Panc1 (cell line): ENCODE measurements at regions not wholly inside any gene's neighbourhood (a gene's known extent, or its start where the extent isn't known, plus 50 kb on each side); places are given as distances from the start of the nearest gene placed in this dataset.

Experiments used
- ATAC-seq: fragments of 200-7000 bp; cut with Tn5 transposase; 2 replicates; pipeline ENCODE4 v1.9.1; 2020; ENCODE audit warnings: mild to moderate bottlenecking, moderate library complexity
- BruUV-seq: library from RNA; stranded (reverse); fragments of 400-500 nt; replicated peaks from 2 replicates; lab custom pipeline; 2021; lab: Mats Ljungman, UMichigan
- CTCF ChIA-PET: fragments of 300-600 bp; sonication (Branson Sonifier 250); formaldehyde crosslinking; loops from one replicate; lab custom pipeline; 2022; ENCODE audit warnings: antibody characterized with exemption; lab: Charles Lee
- POLR2A ChIA-PET: fragments of 300-600 bp; sonication (Branson Sonifier 250); formaldehyde crosslinking; loops from one replicate; lab custom pipeline; 2022; ENCODE audit warnings: antibody characterized with exemption; lab: Charles Lee
- DNase-seq: peaks from one replicate; pipeline ENCODE4 v3.0.0-alpha.2; 2010; ENCODE audit warnings: low read depth, low spot score
- H3K27ac ChIP-seq: 2 replicates; pipeline ENCODE4 v1.5.1; 2011; ENCODE audit warnings: mild to moderate bottlenecking, low read length, inconsistent platforms
- H3K27me3 ChIP-seq: fragments of 200-500 bp; sonication (Bioruptor generic); 2 replicates; pipeline ENCODE4 v1.6.0; 2014; ENCODE audit warnings: low read length, inconsistent platforms; ENCODE audit not compliant: control insufficient read depth, insufficient read depth
- H3K36me3 ChIP-seq: fragments of 200-500 bp; sonication (Bioruptor generic); 2 replicates; pipeline ENCODE4 v1.5.1; 2014; ENCODE audit warnings: inconsistent platforms, mild to moderate bottlenecking, low read length, moderate library complexity; ENCODE audit not compliant: control insufficient read depth, insufficient read depth
- H3K4me1 ChIP-seq: 2 replicates; pipeline ENCODE4 v1.5.1; 2011; ENCODE audit warnings: inconsistent platforms, mild to moderate bottlenecking, low read length, moderate library complexity; ENCODE audit not compliant: control insufficient read depth, insufficient read depth
- H3K4me3 ChIP-seq, 2 experiments: 2 replicates each; pipeline ENCODE4 v1.5.1; 2011 to 2012; ENCODE audit warnings: low read depth in 2 of 2, low read length in 2 of 2, mild to moderate bottlenecking in 2 of 2, inconsistent platforms in 1 of 2, moderate library complexity in 1 of 2
- H3K9me3 ChIP-seq: fragments of 200-500 bp; sonication (Bioruptor generic); 2 replicates; pipeline ENCODE4 v1.5.1; 2014; ENCODE audit warnings: low read depth, mild to moderate bottlenecking, inconsistent platforms, low read length, moderate library complexity; ENCODE audit not compliant: control insufficient read depth, insufficient read depth
- CTCF ChIP-seq: fragments of 450-650 bp; IDR thresholded peaks from 2 replicates; pipeline ENCODE4 v1.5.1; 2017; ENCODE audit warnings: mild to moderate bottlenecking
- POLR2AphosphoS5 ChIP-seq: IDR thresholded peaks from 2 replicates; pipeline ENCODE4 v1.6.1; 2012; ENCODE audit warnings: mild to moderate bottlenecking, low read depth, low read length, moderate library complexity
- REST ChIP-seq, 2 experiments: IDR thresholded peaks; 2 replicates each; pipeline ENCODE4 v1.6.1; 2011 to 2012; ENCODE audit warnings: low read depth in 2 of 2, control low read depth in 1 of 2, low read length in 1 of 2, mild to moderate bottlenecking in 1 of 2, moderate library complexity in 1 of 2; ENCODE audit not compliant: insufficient read depth in 1 of 2
- SIN3A ChIP-seq: IDR thresholded peaks from 2 replicates; pipeline ENCODE4 v1.6.1; 2012; ENCODE audit warnings: low read depth, mild to moderate bottlenecking, low read length, moderate library complexity, borderline replicate concordance; ENCODE audit not compliant: insufficient read depth
- TCF7L2 ChIP-seq: IDR thresholded peaks from 2 replicates; pipeline ENCODE4 v1.6.1; 2011; ENCODE audit warnings: mild to moderate bottlenecking, low read depth, low read length, inconsistent platforms
- in situ Hi-C: cut with HindIII; loops from 2 replicates; pipeline ENCODE4 v1.10.0; 2016; ENCODE audit warnings: low sequenced_read_pairs, low pct_unique_long_range_greater_than_20kb
- intact Hi-C: fragments of 100-400 bp; cut with micrococcal nuclease; formaldehyde crosslinking; loops from one replicate; pipeline ENCODE4 v1.10.0; 2022; ENCODE audit not compliant: unreplicated experiment

GRCh38 chr2:603869-604268 lies 73.3 kb downstream of the TMEM18 start:
- no peak overlapping the region for H3K4me3 ChIP-seq
- POLR2A ChIA-PET, result no interaction called here
- in situ Hi-C loops (no loop called here), intact Hi-C loops (no loop called here)
- no peaks in the 10 kb centered on the region for H3K27me3 ChIP-seq
- CTCF ChIA-PET, result no interaction called here
- no peaks in the 10 kb centered on the region for H3K9me3 ChIP-seq
- no peak for DNase-seq
- H3K27ac ChIP-seq, result no peak overlapping the region
- H3K4me1 ChIP-seq, result no peaks in the 10 kb centered on the region; the same call in 1 of the 2 replicates
- TF ChIP-seq REST (IDR thresholded peaks at IDR 0.05; ENCODE audit: insufficient read depth in 1 of 2, low read depth in 2 of 2, low read length in 1 of 2), result no peak
- BruUV-seq, result no TSS peak
- ATAC-seq, result no peak
- no peaks in the 10 kb centered on the region for H3K36me3 ChIP-seq

GRCh38 chr2:603427-603826 lies 73.8 kb downstream of the TMEM18 start:
- BruUV-seq, result no TSS peak
- H3K36me3 ChIP-seq, result no peaks in the 10 kb centered on the region
- no peaks in the 10 kb centered on the region; the same call in 1 of the 2 replicates for H3K4me1 ChIP-seq
- ATAC-seq (no peak), DNase-seq (no peak)
- intact Hi-C loops (no loop called here), in situ Hi-C loops (no loop called here)
- no peak for TF ChIP-seq CTCF
- TF ChIP-seq TCF7L2, result no peak
- no peak for TF ChIP-seq REST (IDR thresholded peaks at IDR 0.05; ENCODE audit: insufficient read depth in 1 of 2, low read depth in 2 of 2, low read length in 1 of 2)
- no peak for TF ChIP-seq SIN3A
- TF ChIP-seq POLR2AphosphoS5, result no peak
- H3K4me3 ChIP-seq, result no peak overlapping the region
- ChIA-PET CTCF (no interaction called here), POLR2A (no interaction called here)
- H3K27me3 ChIP-seq, result no peaks in the 10 kb centered on the region
- no peak overlapping the region for H3K27ac ChIP-seq
- H3K9me3 ChIP-seq, result no peaks in the 10 kb centered on the region
